WI38 (cell line): ENCODE measurements at regions not wholly inside any gene's neighbourhood (a gene's known extent, or its start where the extent isn't known, plus 50 kb on each side); places are given as distances from the start of the nearest gene placed in this dataset.
"Not testable (repeated sequence)": the region's sequence is repeated elsewhere in the genome, so short reads cannot be mapped to it uniquely, and the experiment has no call there.

Source experiments
- H3K4me3 ChIP-seq: 2 replicates; pipeline ENCODE4 v1.5.1; 2011; ENCODE audit warnings: low read depth, mild to moderate bottlenecking, control low read depth, low read length
- TF ChIP-seq, protein P1 (sequence below): IDR thresholded peaks from 2 replicates; pipeline ENCODE4 v1.5.1; 2012; ENCODE audit warnings: low read depth, mild to moderate bottlenecking, control low read depth, low read length

DNA sequence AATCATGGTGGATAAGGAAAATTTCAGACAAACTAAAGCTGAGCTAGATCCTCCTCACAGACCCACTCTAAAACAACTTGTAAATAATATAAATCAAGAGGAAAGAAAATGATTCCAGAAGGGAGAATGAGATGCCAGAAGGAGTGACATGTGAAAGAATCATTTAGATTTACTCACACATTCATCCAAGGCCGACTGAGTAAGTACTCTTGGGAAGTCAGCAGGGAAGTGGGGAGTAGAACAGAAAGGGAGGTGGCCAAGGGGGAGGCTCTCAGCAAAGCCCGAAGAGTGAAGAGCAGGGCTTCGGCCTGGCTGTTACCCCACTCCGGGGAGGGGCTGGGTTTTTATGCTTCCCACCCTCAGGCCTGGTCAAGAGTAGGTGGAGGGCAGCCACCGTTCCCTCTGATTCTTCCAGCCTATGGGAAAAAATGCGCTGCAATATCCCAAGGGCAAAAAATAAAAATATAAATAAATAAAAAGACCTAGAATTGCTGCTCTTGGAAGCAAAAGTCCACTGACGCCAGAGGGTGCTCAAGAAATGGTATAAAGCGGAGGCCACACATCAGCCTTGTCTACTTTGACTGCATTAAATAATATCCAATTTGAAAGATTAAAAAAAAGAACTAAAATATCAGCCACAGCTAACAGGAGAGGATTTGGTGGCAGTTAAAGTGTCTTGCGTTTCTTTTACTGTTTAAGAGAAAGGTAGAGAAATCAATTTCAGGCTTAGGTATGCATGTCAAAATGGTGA is 110.2 kb upstream of the COL5A1 start:
- TF ChIP-seq, protein P1, sequence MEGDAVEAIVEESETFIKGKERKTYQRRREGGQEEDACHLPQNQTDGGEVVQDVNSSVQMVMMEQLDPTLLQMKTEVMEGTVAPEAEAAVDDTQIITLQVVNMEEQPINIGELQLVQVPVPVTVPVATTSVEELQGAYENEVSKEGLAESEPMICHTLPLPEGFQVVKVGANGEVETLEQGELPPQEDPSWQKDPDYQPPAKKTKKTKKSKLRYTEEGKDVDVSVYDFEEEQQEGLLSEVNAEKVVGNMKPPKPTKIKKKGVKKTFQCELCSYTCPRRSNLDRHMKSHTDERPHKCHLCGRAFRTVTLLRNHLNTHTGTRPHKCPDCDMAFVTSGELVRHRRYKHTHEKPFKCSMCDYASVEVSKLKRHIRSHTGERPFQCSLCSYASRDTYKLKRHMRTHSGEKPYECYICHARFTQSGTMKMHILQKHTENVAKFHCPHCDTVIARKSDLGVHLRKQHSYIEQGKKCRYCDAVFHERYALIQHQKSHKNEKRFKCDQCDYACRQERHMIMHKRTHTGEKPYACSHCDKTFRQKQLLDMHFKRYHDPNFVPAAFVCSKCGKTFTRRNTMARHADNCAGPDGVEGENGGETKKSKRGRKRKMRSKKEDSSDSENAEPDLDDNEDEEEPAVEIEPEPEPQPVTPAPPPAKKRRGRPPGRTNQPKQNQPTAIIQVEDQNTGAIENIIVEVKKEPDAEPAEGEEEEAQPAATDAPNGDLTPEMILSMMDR = no peak
- H3K4me3 ChIP-seq = no peak overlapping the region

DNA sequence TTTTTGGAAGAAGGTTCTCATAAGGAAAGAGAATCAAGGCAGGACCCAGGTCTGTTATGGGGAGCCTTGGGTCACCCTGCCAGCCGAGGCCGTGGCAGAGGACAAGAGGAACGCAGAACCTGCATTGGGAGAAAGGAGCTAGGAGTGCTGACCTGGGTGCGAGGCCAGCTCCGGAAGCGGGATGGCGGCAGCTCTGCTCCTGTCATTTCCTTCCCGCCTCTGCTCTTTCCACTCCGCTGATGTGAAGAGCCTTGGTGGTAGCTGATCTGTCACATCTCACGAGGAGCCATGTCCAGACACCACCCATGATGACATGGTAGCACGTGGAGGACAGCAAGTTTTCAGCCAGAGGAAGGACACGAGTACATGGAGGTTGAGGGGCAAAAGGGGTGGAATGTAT is 109.5 kb upstream of the COL5A1 start:
- no peak overlapping the region for H3K4me3 ChIP-seq
- TF ChIP-seq, protein P1 = no peak

- H3K4me3 ChIP-seq = not testable (repeated sequence)
These were observed 108.9 kb upstream of the COL5A1 start for GRCh38 chr9:134532661-134533060.

DNA sequence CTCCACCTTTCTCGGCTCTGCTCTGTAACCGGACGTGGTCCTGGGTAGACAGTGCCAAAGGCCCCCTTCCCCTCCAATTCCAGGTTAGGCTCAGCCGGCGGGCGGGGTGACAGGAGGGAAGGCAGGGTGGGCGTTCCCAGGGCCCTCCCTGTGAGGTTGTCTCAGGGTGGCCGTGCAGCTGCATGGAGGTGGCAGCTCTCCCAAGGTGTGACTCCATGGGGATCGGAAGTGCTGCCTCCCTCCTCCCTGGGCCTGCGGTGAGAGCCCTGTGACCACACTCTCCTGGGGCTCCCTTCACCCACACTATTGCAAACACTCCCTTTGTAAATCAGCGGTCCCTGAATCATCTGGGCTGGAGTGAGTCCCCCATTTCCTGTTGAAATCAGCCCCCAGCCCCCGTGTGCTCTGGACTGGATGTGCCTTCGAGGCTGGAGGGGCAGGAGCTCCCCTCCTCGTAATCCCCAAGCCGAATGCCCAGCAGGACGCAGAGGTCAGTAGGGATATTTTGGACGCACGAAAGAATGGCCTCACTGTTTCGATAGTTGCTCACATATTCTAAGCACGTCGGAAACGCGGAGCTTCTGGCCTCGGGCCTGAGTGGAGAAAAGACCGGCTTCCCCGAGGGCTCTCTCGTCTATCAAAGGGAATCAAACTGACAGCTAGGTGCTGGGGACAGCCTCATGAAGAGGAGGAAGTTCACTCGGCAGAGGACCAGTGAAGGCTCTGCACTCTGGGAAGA is 107.6 kb upstream of the COL5A1 start:
- no peak overlapping the region for H3K4me3 ChIP-seq
- TF ChIP-seq, protein P1 = no peak

- H3K4me3 ChIP-seq = no peak overlapping the region
- TF ChIP-seq, protein P1 = no peak
These were observed 106.9 kb upstream of the COL5A1 start for GRCh38 chr9:134534661-134535080.

GRCh38 chr9:134535171-134535570 is 106.4 kb upstream of the COL5A1 start:
- TF ChIP-seq, protein P1 = no peak
- H3K4me3 ChIP-seq = no peak overlapping the region

- H3K4me3 ChIP-seq = no peak overlapping the region
- TF ChIP-seq, protein P1 = no peak
These were observed 105.3 kb upstream of the COL5A1 start for GRCh38 chr9:134536101-134536900.
